Tibial nerve (tissue), 4 donors: ENCODE measurements at regions not wholly inside any gene's neighbourhood (a gene's known extent, or its start where the extent isn't known, plus 50 kb on each side); places are given as distances from the start of the nearest gene placed in this dataset.
"Not testable (repeated sequence)": the region's sequence is repeated elsewhere in the genome, so short reads cannot be mapped to it uniquely, and the experiment has no call there.

Experiments used
- DNase-seq, 2 donors: peaks; one replicate each; pipeline ENCODE4 v3.0.0-alpha.2; 2019; ENCODE audit warnings: low spot score in 2 of 2
- H3K27ac ChIP-seq, 4 donors: fragments of 200-600 bp; sonication (generic) in 3 of 4; one replicate each; pipeline ENCODE4 v1.5.1; 2017 to 2019; ENCODE audit warnings: mild to moderate bottlenecking in 1 of 4
- H3K27me3 ChIP-seq, 2 donors: fragments of 200-600 bp; sonication (generic) in 1 of 2; one replicate each; pipeline versions ENCODE4 v1.5.1 to v1.6.0; 2017 to 2019
- H3K36me3 ChIP-seq, 3 donors: fragments of 200-600 bp; sonication (generic); one replicate each; pipeline ENCODE4 v1.5.1; 2018 to 2019
- H3K4me1 ChIP-seq, 4 donors: fragments of 200-600 bp; sonication (generic) in 3 of 4; one replicate each; pipeline ENCODE4 v1.5.1; 2017 to 2019
- H3K4me3 ChIP-seq, 4 donors: fragments of 200-600 bp; sonication (generic) in 3 of 4; one replicate each; pipeline ENCODE4 v1.5.1; 2017 to 2019; ENCODE audit warnings: mild to moderate bottlenecking in 1 of 4, moderate library complexity in 1 of 4
- H3K9me3 ChIP-seq, 4 donors: fragments of 200-600 bp; sonication (generic) in 3 of 4; one replicate each; pipeline ENCODE4 v1.5.1; 2017 to 2019
- CTCF ChIP-seq, 5 experiments: fragments of 200-600 bp in 3 of 5; fragments of 450-650 bp in 2 of 5; sonication (generic) in 3 of 5; IDR thresholded peaks; one replicate each; pipeline ENCODE4 v1.5.1; 2016 to 2019; ENCODE audit warnings: antibody characterized with exemption in 5 of 5, mild to moderate bottlenecking in 3 of 5, moderate library complexity in 2 of 5
- EP300 ChIP-seq, 2 donors: sonication (generic); formaldehyde crosslinking; IDR thresholded peaks; one replicate each; pipeline ENCODE4 v1.6.1; 2017; ENCODE audit warnings: antibody characterized with exemption in 2 of 2, mild to moderate bottlenecking in 1 of 2
- POLR2A ChIP-seq, 2 donors: fragments of 450-650 bp; IDR thresholded peaks; one replicate each; pipeline ENCODE4 v1.6.1; 2017; ENCODE audit warnings: antibody characterized with exemption in 2 of 2, mild to moderate bottlenecking in 2 of 2, moderate library complexity in 2 of 2
- WGBS, 2 donors: methylation state at CpG; one replicate each; pipeline ENCODE4 v1.1.5; 2018; 5-methylcytosine and 5-hydroxymethylcytosine counted together

- not testable (repeated sequence) for DNase-seq, H3K4me3 ChIP-seq, H3K36me3 ChIP-seq, H3K27me3 ChIP-seq, H3K27ac ChIP-seq, H3K9me3 ChIP-seq
- WGBS, 2 donors, result 94 to 95% methylated on average over 2 of the region's 2 CpGs
- peaks cover 0 to 15% (median 8%) of the 10 kb centered on the region in 4 donors for H3K4me1 ChIP-seq
Measured at GRCh38 chr2:55124682-55125081, 74.4 kb upstream of the RTN4 start.

GRCh38 chr2:55123851-55124269 lies 73.6 kb upstream of the RTN4 start:
- H3K4me3 ChIP-seq, result no peak overlapping the region
- no peak overlapping the region for H3K27ac ChIP-seq
- H3K4me1 ChIP-seq, result peaks cover 0 to 19% (median 9%) of the 10 kb centered on the region in 4 donors
- H3K36me3 ChIP-seq, result no peaks in the 10 kb centered on the region
- H3K27me3 ChIP-seq, result no peaks in the 10 kb centered on the region
- DNase-seq, result no peak
- WGBS, 2 donors, result 64 to 67% methylated on average over 2 of the region's 2 CpGs
- TF ChIP-seq CTCF (IDR thresholded peaks at IDR 0.05), result no peak
- no peak for TF ChIP-seq POLR2A (IDR thresholded peaks at IDR 0.05)
- TF ChIP-seq EP300 (IDR thresholded peaks at IDR 0.05), result no peak
- peaks cover 0 to 5% (median 0%) of the 10 kb centered on the region in 4 donors for H3K9me3 ChIP-seq

- H3K27me3 ChIP-seq, result no peaks in the 10 kb centered on the region
- WGBS, 2 donors, result 26 to 29% methylated on average over 8 of the region's 8 CpGs
- TF ChIP-seq POLR2A (IDR thresholded peaks at IDR 0.05) (no peak), EP300 (IDR thresholded peaks at IDR 0.05) (no peak), CTCF (IDR thresholded peaks at IDR 0.05) (no peak)
- no peak overlapping the region for H3K4me3 ChIP-seq
- H3K27ac ChIP-seq, result peak overlapping the region; percentile 32 to 67 (median 45)
- peaks cover 0 to 19% (median 9%) of the 10 kb centered on the region in 4 donors for H3K4me1 ChIP-seq
- H3K36me3 ChIP-seq, result no peaks in the 10 kb centered on the region
- no peak for DNase-seq
- peaks cover 0 to 5% (median 0%) of the 10 kb centered on the region in 4 donors for H3K9me3 ChIP-seq
Measured at GRCh38 chr2:55120634-55121359, 70.5 kb upstream of the RTN4 start.

- TF ChIP-seq EP300 (IDR thresholded peaks at IDR 0.05), result no peak
- TF ChIP-seq POLR2A (IDR thresholded peaks at IDR 0.05), result no peak
- TF ChIP-seq CTCF (IDR thresholded peaks at IDR 0.05), result no peak
- Histone ChIP-seq H3K27me3 (no peaks in the 10 kb centered on the region), H3K4me1 (peaks cover 0 to 19% (median 9%) of the 10 kb centered on the region in 4 donors), H3K27ac (peak overlapping the region; percentile 32 to 67 (median 45)), H3K4me3 (no peak overlapping the region), H3K36me3 (no peaks in the 10 kb centered on the region), H3K9me3 (peaks cover 0 to 4% (median 0%) of the 10 kb centered on the region in 4 donors)
- 72 to 79% methylated on average over 10 of the region's 10 CpGs for WGBS, 2 donors
- no peak for DNase-seq
Measured at GRCh38 chr2:55119711-55120487, 69.6 kb upstream of the RTN4 start.

GRCh38 chr2:55118643-55119083 lies 68.4 kb upstream of the RTN4 start:
- Histone ChIP-seq H3K27me3 (no peaks in the 10 kb centered on the region), H3K36me3 (no peaks in the 10 kb centered on the region), H3K9me3 (no peaks in the 10 kb centered on the region), H3K4me1 (peaks cover 0 to 19% (median 9%) of the 10 kb centered on the region in 4 donors), H3K4me3 (no peak overlapping the region), H3K27ac (no peak overlapping the region)
- no peak for TF ChIP-seq EP300 (IDR thresholded peaks at IDR 0.05)
- no peak for TF ChIP-seq POLR2A (IDR thresholded peaks at IDR 0.05)
- TF ChIP-seq CTCF (IDR thresholded peaks at IDR 0.05), result no peak
- DNase-seq, result no peak
- 58 to 66% methylated on average over 3 of the region's 3 CpGs for WGBS, 2 donors
